ENCODE measurements at regions not wholly inside any gene's neighbourhood (a gene's known extent, or its start where the extent isn't known, plus 50 kb on each side); places are given as distances from the start of the nearest gene placed in this dataset.

DNA sequence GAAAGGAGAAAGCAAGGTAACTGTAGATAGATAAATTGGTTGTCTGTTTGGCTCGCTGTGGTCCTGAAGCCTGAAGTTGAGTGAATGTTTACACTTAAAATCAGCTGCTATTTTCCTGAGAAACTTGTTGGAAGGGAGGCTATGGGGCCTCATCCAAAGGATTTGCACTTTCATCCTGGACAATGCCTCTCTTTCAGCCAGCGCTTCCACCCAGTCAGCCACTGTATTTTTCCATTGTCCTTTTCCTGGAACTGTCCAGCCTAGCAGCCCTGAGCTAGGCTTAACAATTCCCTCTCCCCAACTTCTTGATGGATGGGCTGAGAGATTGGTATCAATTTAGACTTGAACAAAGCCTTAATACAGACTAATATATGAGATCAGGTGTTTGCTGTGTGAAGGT is 429.2 kb downstream of the DMAC1 start:
- peaks cover 3% of the 10 kb centered on the region for H3F3A ChIP-seq (replicated peaks; ENCODE audit: insufficient read depth)
- H3K4me3 ChIP-seq (ENCODE audit: low read depth in 2 of 2, low read length in 1 of 2): no peak overlapping the region
- H4K20me1 ChIP-seq (ENCODE audit: insufficient read depth): no peaks in the 10 kb centered on the region
- H3K27ac ChIP-seq (ENCODE audit: low read depth in 2 of 2, low read length in 1 of 2): no peak overlapping the region
- TF ChIP-seq, protein P1, sequence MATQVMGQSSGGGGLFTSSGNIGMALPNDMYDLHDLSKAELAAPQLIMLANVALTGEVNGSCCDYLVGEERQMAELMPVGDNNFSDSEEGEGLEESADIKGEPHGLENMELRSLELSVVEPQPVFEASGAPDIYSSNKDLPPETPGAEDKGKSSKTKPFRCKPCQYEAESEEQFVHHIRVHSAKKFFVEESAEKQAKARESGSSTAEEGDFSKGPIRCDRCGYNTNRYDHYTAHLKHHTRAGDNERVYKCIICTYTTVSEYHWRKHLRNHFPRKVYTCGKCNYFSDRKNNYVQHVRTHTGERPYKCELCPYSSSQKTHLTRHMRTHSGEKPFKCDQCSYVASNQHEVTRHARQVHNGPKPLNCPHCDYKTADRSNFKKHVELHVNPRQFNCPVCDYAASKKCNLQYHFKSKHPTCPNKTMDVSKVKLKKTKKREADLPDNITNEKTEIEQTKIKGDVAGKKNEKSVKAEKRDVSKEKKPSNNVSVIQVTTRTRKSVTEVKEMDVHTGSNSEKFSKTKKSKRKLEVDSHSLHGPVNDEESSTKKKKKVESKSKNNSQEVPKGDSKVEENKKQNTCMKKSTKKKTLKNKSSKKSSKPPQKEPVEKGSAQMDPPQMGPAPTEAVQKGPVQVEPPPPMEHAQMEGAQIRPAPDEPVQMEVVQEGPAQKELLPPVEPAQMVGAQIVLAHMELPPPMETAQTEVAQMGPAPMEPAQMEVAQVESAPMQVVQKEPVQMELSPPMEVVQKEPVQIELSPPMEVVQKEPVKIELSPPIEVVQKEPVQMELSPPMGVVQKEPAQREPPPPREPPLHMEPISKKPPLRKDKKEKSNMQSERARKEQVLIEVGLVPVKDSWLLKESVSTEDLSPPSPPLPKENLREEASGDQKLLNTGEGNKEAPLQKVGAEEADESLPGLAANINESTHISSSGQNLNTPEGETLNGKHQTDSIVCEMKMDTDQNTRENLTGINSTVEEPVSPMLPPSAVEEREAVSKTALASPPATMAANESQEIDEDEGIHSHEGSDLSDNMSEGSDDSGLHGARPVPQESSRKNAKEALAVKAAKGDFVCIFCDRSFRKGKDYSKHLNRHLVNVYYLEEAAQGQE (IDR thresholded peaks at IDR 0.05; ENCODE audit: low read depth, low read length): peak; percentile 86; the same call in 1 of the 2 replicates
- TF ChIP-seq, protein P2, sequence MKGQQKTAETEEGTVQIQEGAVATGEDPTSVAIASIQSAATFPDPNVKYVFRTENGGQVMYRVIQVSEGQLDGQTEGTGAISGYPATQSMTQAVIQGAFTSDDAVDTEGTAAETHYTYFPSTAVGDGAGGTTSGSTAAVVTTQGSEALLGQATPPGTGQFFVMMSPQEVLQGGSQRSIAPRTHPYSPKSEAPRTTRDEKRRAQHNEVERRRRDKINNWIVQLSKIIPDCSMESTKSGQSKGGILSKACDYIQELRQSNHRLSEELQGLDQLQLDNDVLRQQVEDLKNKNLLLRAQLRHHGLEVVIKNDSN (IDR thresholded peaks at IDR 0.05; ENCODE audit: borderline replicate concordance, low read depth): no peak
- no peaks in the 10 kb centered on the region for H3K9me2 ChIP-seq
- H3K9ac ChIP-seq: no peak overlapping the region
- ChIA-PET POLR2A (no interaction called here), CTCF (no interaction called here)
- no peak for DNase-seq
- H3K36me3 ChIP-seq (replicated peaks in 1 of 2; ENCODE audit: control insufficient read depth in 1 of 2, insufficient read depth in 2 of 2, low read length in 1 of 2): no peaks in the 10 kb centered on the region
- no peaks in the 10 kb centered on the region for H3K9me3 ChIP-seq
- H3K79me2 ChIP-seq (ENCODE audit: insufficient read depth): no peaks in the 10 kb centered on the region
- H2AFZ ChIP-seq (ENCODE audit: low read depth): no peak overlapping the region
- 83% methylated on average over 2 of the region's 2 CpGs for WGBS (ENCODE audit: low lambda C conversion rate)
- no peak overlapping the region for H3K4me2 ChIP-seq
- H3K4me1 ChIP-seq (ENCODE audit: control insufficient read depth in 1 of 2, insufficient read depth in 2 of 2, low read depth in 1 of 2, low read length in 1 of 2): peaks cover 3 to 17% of the 10 kb centered on the region in 2 experiments
- no peaks in the 10 kb centered on the region for H3K27me3 ChIP-seq (ENCODE audit: insufficient read depth)

DNA sequence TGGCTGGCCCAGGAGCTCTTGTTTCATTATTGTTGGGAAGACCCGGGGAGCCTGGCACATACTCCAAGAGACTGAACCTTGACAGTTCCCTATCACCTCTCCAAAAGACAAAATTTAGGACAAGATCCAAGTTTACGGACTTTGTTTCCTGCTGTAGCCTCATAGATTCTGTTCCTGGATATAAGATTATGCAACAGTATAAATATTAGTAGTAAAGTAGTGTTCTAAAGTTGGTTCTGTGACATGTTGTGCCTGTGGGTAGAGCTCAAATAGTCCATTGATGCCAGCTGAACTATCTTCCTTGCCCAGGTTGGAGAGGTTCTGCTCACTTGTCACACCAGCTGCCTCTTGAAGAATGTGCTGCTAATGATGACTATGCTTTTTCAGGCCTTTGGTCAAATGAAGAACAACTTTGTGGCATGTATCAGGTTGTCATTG is 430.2 kb downstream of the DMAC1 start:
- Histone ChIP-seq H3K4me2 (no peak overlapping the region), H3F3A (replicated peaks; ENCODE audit: insufficient read depth) (peaks cover 3% of the 10 kb centered on the region), H3K79me2 (ENCODE audit: insufficient read depth) (no peaks in the 10 kb centered on the region), H3K9ac (no peak overlapping the region), H3K9me2 (no peaks in the 10 kb centered on the region), H3K27ac (ENCODE audit: low read depth in 2 of 2, low read length in 1 of 2) (peak overlapping the region; percentile 69 to 79; a peak in 2 of 4 replicates), H3K27me3 (ENCODE audit: insufficient read depth) (no peaks in the 10 kb centered on the region), H2AFZ (ENCODE audit: low read depth) (no peak overlapping the region), H3K36me3 (replicated peaks in 1 of 2; ENCODE audit: control insufficient read depth in 1 of 2, insufficient read depth in 2 of 2, low read length in 1 of 2) (no peaks in the 10 kb centered on the region), H3K9me3 (no peaks in the 10 kb centered on the region), H3K4me1 (ENCODE audit: control insufficient read depth in 1 of 2, insufficient read depth in 2 of 2, low read depth in 1 of 2, low read length in 1 of 2) (peaks cover 4 to 17% of the 10 kb centered on the region in 2 experiments), H3K4me3 (ENCODE audit: low read depth in 2 of 2, low read length in 1 of 2) (no peak overlapping the region), H4K20me1 (ENCODE audit: insufficient read depth) (no peaks in the 10 kb centered on the region)
- ChIA-PET POLR2A (no interaction called here), CTCF (interaction anchor here (1.1 to 1.3 kb wide), 2 partner anchors 13 to 27 kb away, joined by 3 to 4 read pairs; no protein-coding TSS in a partner anchor)
- 94% methylated on average over 2 of the region's 2 CpGs for WGBS (ENCODE audit: low lambda C conversion rate)
- TF ChIP-seq, protein P3, sequence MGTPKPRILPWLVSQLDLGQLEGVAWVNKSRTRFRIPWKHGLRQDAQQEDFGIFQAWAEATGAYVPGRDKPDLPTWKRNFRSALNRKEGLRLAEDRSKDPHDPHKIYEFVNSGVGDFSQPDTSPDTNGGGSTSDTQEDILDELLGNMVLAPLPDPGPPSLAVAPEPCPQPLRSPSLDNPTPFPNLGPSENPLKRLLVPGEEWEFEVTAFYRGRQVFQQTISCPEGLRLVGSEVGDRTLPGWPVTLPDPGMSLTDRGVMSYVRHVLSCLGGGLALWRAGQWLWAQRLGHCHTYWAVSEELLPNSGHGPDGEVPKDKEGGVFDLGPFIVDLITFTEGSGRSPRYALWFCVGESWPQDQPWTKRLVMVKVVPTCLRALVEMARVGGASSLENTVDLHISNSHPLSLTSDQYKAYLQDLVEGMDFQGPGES (IDR thresholded peaks at IDR 0.05; ENCODE audit: low read depth, low read length): no peak
- no peak for TF ChIP-seq YY1 (IDR thresholded peaks at IDR 0.05; ENCODE audit: low read depth)
- TF ChIP-seq, protein P4, sequence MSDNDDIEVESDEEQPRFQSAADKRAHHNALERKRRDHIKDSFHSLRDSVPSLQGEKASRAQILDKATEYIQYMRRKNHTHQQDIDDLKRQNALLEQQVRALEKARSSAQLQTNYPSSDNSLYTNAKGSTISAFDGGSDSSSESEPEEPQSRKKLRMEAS (IDR thresholded peaks at IDR 0.05; ENCODE audit: low read depth): no peak
- TF ChIP-seq RAD21 (IDR thresholded peaks at IDR 0.05; ENCODE audit: low read length): no peak
- no peak for TF ChIP-seq ELF1 (IDR thresholded peaks at IDR 0.05)
- no peak for TF ChIP-seq MXI1 (IDR thresholded peaks at IDR 0.05; ENCODE audit: low read depth, low read length)
- TF ChIP-seq, protein P5, sequence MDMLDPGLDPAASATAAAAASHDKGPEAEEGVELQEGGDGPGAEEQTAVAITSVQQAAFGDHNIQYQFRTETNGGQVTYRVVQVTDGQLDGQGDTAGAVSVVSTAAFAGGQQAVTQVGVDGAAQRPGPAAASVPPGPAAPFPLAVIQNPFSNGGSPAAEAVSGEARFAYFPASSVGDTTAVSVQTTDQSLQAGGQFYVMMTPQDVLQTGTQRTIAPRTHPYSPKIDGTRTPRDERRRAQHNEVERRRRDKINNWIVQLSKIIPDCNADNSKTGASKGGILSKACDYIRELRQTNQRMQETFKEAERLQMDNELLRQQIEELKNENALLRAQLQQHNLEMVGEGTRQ (IDR thresholded peaks at IDR 0.05; ENCODE audit: borderline replicate concordance, low read depth, low read length): no peak
- no peak for TF ChIP-seq TEAD4 (IDR thresholded peaks at IDR 0.05; ENCODE audit: borderline replicate concordance, insufficient read depth)
- no peak for TF ChIP-seq TCF12 (IDR thresholded peaks at IDR 0.05)
- TF ChIP-seq SIN3A (IDR thresholded peaks at IDR 0.05; ENCODE audit: borderline replicate concordance, low read depth, low read length): no peak
- DNase-seq: no peak

All from SK-N-SH (cell line).